ENCODE measurements at regions not wholly inside any gene's neighbourhood (a gene's known extent, or its start where the extent isn't known, plus 50 kb on each side); places are given as distances from the start of the nearest gene placed in this dataset.
"Not testable (repeated sequence)": the region's sequence is repeated elsewhere in the genome, so short reads cannot be mapped to it uniquely, and the experiment has no call there.

DNA sequence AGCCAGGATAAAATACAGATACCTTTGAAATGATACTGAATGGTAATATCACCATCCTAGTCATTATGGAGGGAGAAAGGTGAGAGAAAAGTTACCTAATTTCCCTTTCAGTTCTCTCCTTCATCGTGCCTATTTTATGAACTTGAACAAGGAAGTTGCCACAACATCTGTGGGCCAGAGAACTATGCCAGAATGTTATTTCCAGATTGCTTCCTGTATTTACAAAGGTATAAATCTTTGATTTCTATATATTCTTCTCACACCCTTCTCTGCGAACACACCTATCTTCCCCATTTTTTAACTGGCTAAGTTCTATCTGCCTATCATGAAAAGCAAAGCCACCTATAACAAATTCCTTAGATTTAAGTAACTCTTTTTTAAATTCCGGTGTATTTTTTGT is 163.6 kb upstream of the GRM7 start:
- Histone ChIP-seq H3K27ac (ENCODE audit: low read depth in 1 of 2, low read length in 2 of 2) (no peak overlapping the region), H3K79me2 (ENCODE audit: insufficient read depth, low read length) (no peaks in the 10 kb centered on the region), H4K20me1 (ENCODE audit: insufficient read depth, low read length) (no peaks in the 10 kb centered on the region), H2AFZ (ENCODE audit: insufficient read depth, low read depth, low read length, poor library complexity, severe bottlenecking) (no peak overlapping the region), H3K4me2 (replicated peaks; ENCODE audit: extremely low read depth, low read length, poor library complexity, severe bottlenecking) (no peak overlapping the region), H3K4me1 (ENCODE audit: control insufficient read depth in 1 of 2, insufficient read depth in 2 of 2, low read length in 2 of 2) (no peaks in the 10 kb centered on the region), H3K9ac (ENCODE audit: insufficient read depth, low read length, poor library complexity, severe bottlenecking) (no peak overlapping the region), H3K27me3 (ENCODE audit: control insufficient read depth in 2 of 2, insufficient read depth in 2 of 2, low read length in 2 of 2) (no peaks in the 10 kb centered on the region), H3K9me3 (replicated peaks in 1 of 2; ENCODE audit: control insufficient read depth in 1 of 2, insufficient read depth in 1 of 2, low read length in 2 of 2) (peaks cover 10 to 11% of the 10 kb centered on the region in 2 donors), H3K36me3 (replicated peaks in 1 of 2; ENCODE audit: control insufficient read depth in 1 of 2, insufficient read depth in 2 of 2, low read length in 2 of 2) (no peaks in the 10 kb centered on the region), H3K4me3 (replicated peaks in 1 of 3; ENCODE audit: low read depth in 2 of 3, low read length in 3 of 3) (no peak overlapping the region)
- Mint-ChIP-seq H3K36me3 (no peaks in the 10 kb centered on the region), H3K27ac (no peak overlapping the region), H3K4me3 (no peak overlapping the region), H3K4me1 (no peaks in the 10 kb centered on the region), H3K9me3 (peaks cover 7 to 27% (median 14%) of the 10 kb centered on the region in 7 donors), H3K27me3 (ENCODE audit: low read depth in 3 of 3) (no peaks in the 10 kb centered on the region)
- DNase-seq = no peak
- no peak for TF ChIP-seq CTCF (IDR thresholded peaks at IDR 0.05)
- intact Hi-C loops (cut with micrococcal nuclease) = no loop called here
- no CpG with 5 or more reads among the region's 3 CpGs for whole genome bisulfite sequencing (ENCODE audit: insufficient coverage)

GRCh38 chr3:6697722-6698121 is 163.2 kb upstream of the GRM7 start:
- Histone ChIP-seq H3K27me3 (ENCODE audit: control insufficient read depth in 2 of 2, insufficient read depth in 2 of 2, low read length in 2 of 2) (no peaks in the 10 kb centered on the region), H2AFZ (ENCODE audit: insufficient read depth, low read depth, low read length, poor library complexity, severe bottlenecking) (no peak overlapping the region), H3K4me3 (replicated peaks in 1 of 3; ENCODE audit: low read depth in 2 of 3, low read length in 3 of 3) (no peak overlapping the region), H3K4me1 (ENCODE audit: control insufficient read depth in 1 of 2, insufficient read depth in 2 of 2, low read length in 2 of 2) (no peaks in the 10 kb centered on the region), H3K9me3 (replicated peaks in 1 of 2; ENCODE audit: control insufficient read depth in 1 of 2, insufficient read depth in 1 of 2, low read length in 2 of 2) (peaks cover 10 to 11% of the 10 kb centered on the region in 2 donors), H3K36me3 (replicated peaks in 1 of 2; ENCODE audit: control insufficient read depth in 1 of 2, insufficient read depth in 2 of 2, low read length in 2 of 2) (no peaks in the 10 kb centered on the region), H4K20me1 (ENCODE audit: insufficient read depth, low read length) (no peaks in the 10 kb centered on the region), H3K79me2 (ENCODE audit: insufficient read depth, low read length) (no peaks in the 10 kb centered on the region), H3K4me2 (replicated peaks; ENCODE audit: extremely low read depth, low read length, poor library complexity, severe bottlenecking) (no peak overlapping the region), H3K27ac (ENCODE audit: low read depth in 1 of 2, low read length in 2 of 2) (no peak overlapping the region), H3K9ac (ENCODE audit: insufficient read depth, low read length, poor library complexity, severe bottlenecking) (no peak overlapping the region)
- no peak for DNase-seq
- Mint-ChIP-seq H3K27me3 (ENCODE audit: low read depth in 3 of 3) (no peaks in the 10 kb centered on the region), H3K9me3 (peaks cover 7 to 27% (median 12%) of the 10 kb centered on the region in 7 donors), H3K36me3 (no peaks in the 10 kb centered on the region), H3K4me3 (no peak overlapping the region), H3K27ac (no peak overlapping the region), H3K4me1 (no peaks in the 10 kb centered on the region)
- intact Hi-C loops (cut with micrococcal nuclease) = no loop called here
- 80% methylated on average over 1 of the region's 6 CpGs for WGBS (ENCODE audit: insufficient coverage)
- no peak for TF ChIP-seq CTCF (IDR thresholded peaks at IDR 0.05)

DNA sequence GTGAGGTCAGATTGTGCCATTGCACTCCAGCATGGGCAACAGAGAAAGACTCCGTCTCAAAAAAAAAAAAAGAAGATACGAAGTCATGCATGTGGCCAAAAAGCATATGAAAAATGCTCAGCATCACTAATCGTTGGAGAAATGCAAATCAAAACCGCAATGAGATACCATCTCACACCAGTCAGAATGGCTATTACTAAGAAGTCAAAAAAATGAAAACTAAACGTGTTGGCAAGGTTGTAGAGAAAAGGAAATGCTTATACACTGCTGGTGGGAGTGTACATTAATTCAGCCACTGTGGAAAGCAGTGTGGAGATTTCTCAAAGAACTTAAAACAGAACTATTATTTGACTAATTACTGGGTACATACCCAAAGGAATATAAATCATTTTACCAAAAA is 156.1 kb upstream of the GRM7 start:
- 100% methylated on average over 1 of the region's 5 CpGs for WGBS (ENCODE audit: insufficient coverage)
- H2AFZ ChIP-seq (ENCODE audit: insufficient read depth, low read depth, low read length, poor library complexity, severe bottlenecking); H3K27me3 Mint-ChIP-seq (ENCODE audit: low read depth in 3 of 3); H3K36me3 ChIP-seq (replicated peaks in 1 of 2; ENCODE audit: control insufficient read depth in 1 of 2, insufficient read depth in 2 of 2, low read length in 2 of 2); H3K9me3 ChIP-seq (replicated peaks in 1 of 2; ENCODE audit: control insufficient read depth in 1 of 2, insufficient read depth in 1 of 2, low read length in 2 of 2); H3K79me2 ChIP-seq (ENCODE audit: insufficient read depth, low read length); H3K27me3 ChIP-seq (ENCODE audit: control insufficient read depth in 2 of 2, insufficient read depth in 2 of 2, low read length in 2 of 2); H4K20me1 ChIP-seq (ENCODE audit: insufficient read depth, low read length); intact Hi-C loops (cut with micrococcal nuclease); H3K4me3 ChIP-seq (replicated peaks in 1 of 3; ENCODE audit: low read depth in 2 of 3, low read length in 3 of 3); H3K4me3 Mint-ChIP-seq; DNase-seq; H3K4me1 Mint-ChIP-seq; H3K27ac ChIP-seq (ENCODE audit: low read depth in 1 of 2, low read length in 2 of 2); H3K4me1 ChIP-seq (ENCODE audit: control insufficient read depth in 1 of 2, insufficient read depth in 2 of 2, low read length in 2 of 2); H3K36me3 Mint-ChIP-seq; H3K9ac ChIP-seq (ENCODE audit: insufficient read depth, low read length, poor library complexity, severe bottlenecking); H3K4me2 ChIP-seq (replicated peaks; ENCODE audit: extremely low read depth, low read length, poor library complexity, severe bottlenecking): not testable (repeated sequence)
- Mint-ChIP-seq H3K9me3 (peaks cover 3 to 13% (median 11%) of the 10 kb centered on the region in 7 donors), H3K27ac (peak overlapping the region in 1 of 7 donors; percentile 44)
